GM23338 (cell line): ENCODE measurements at regions not wholly inside any gene's neighbourhood (a gene's known extent, or its start where the extent isn't known, plus 50 kb on each side); places are given as distances from the start of the nearest gene placed in this dataset.
"Not testable (repeated sequence)": the region's sequence is repeated elsewhere in the genome, so short reads cannot be mapped to it uniquely, and the experiment has no call there.

Experiments
- EZH2 ChIP-seq: fragments of 200-600 bp; sonication (generic); IDR thresholded peaks from one replicate; pipeline ENCODE4 v1.8.0; 2017; ENCODE audit warnings: antibody characterized with exemption, mild to moderate bottlenecking, low read depth; ENCODE audit not compliant: unreplicated experiment
- EZH2phosphoT487 ChIP-seq: fragments of 200-600 bp; sonication (generic); IDR thresholded peaks from one replicate; pipeline ENCODE4 v1.8.1; 2018; ENCODE audit warnings: antibody characterized with exemption; ENCODE audit not compliant: unreplicated experiment
- POLR2AphosphoS5 ChIP-seq: IDR thresholded peaks from 2 replicates; pipeline ENCODE4 v1.6.1; 2016; ENCODE audit warnings: antibody characterized with exemption, low read depth
- TF ChIP-seq, protein P1 (sequence below), 2 experiments: fragments of 200-600 bp in 1 of 2; sonication (generic) in 1 of 2; conservative IDR thresholded peaks; 2 replicates each; pipeline versions ENCODE4 v1.5.1 to v1.6.1; 2016 to 2017; ENCODE audit warnings: antibody characterized with exemption in 2 of 2, low read depth in 2 of 2, mild to moderate bottlenecking in 2 of 2, moderate library complexity in 1 of 2
- TF ChIP-seq, protein P2 (sequence below): IDR thresholded peaks from 2 replicates; pipeline ENCODE4 v1.6.1; 2016; ENCODE audit warnings: antibody characterized with exemption

DNA sequence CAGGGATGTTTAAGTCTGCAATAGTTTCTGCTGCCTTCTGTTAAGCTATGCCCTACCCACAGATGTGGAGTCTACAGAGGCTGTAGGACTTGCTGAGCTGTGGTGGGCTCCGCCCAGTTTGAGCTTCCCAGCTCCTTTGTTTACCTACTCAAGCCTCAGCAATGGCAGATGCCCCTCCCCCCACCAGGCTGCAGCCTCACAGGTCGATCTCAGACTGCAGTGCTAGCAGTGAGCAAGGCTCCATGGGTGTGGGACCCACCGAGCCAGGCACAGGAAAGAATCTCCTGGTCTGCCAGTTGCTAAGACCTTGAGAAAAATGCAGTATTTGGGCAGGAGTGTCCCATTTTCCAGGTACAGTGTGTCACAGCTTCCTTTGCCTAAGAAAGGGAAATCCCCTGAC lies 435.2 kb upstream of the TOM1L1 start:
- TF ChIP-seq, protein P1, sequence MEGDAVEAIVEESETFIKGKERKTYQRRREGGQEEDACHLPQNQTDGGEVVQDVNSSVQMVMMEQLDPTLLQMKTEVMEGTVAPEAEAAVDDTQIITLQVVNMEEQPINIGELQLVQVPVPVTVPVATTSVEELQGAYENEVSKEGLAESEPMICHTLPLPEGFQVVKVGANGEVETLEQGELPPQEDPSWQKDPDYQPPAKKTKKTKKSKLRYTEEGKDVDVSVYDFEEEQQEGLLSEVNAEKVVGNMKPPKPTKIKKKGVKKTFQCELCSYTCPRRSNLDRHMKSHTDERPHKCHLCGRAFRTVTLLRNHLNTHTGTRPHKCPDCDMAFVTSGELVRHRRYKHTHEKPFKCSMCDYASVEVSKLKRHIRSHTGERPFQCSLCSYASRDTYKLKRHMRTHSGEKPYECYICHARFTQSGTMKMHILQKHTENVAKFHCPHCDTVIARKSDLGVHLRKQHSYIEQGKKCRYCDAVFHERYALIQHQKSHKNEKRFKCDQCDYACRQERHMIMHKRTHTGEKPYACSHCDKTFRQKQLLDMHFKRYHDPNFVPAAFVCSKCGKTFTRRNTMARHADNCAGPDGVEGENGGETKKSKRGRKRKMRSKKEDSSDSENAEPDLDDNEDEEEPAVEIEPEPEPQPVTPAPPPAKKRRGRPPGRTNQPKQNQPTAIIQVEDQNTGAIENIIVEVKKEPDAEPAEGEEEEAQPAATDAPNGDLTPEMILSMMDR (conservative IDR thresholded peaks at IDR 0.05; ENCODE audit: low read depth in 2 of 2), result not testable (repeated sequence)
- TF ChIP-seq POLR2AphosphoS5, EZH2, EZH2phosphoT487: not testable (repeated sequence)
- TF ChIP-seq, protein P2, sequence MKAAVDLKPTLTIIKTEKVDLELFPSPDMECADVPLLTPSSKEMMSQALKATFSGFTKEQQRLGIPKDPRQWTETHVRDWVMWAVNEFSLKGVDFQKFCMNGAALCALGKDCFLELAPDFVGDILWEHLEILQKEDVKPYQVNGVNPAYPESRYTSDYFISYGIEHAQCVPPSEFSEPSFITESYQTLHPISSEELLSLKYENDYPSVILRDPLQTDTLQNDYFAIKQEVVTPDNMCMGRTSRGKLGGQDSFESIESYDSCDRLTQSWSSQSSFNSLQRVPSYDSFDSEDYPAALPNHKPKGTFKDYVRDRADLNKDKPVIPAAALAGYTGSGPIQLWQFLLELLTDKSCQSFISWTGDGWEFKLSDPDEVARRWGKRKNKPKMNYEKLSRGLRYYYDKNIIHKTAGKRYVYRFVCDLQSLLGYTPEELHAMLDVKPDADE, result not testable (repeated sequence)
